SU-DHL-6 (cell line): ENCODE measurements at regions not wholly inside any gene's neighbourhood (a gene's known extent, or its start where the extent isn't known, plus 50 kb on each side); places are given as distances from the start of the nearest gene placed in this dataset.

Source experiments
- CTCF ChIP-seq: fragments of 200-600 bp; sonication (generic); IDR thresholded peaks from one replicate; pipeline ENCODE4 v1.5.1; 2017; ENCODE audit warnings: antibody characterized with exemption, mild to moderate bottlenecking, low read length, moderate library complexity; ENCODE audit not compliant: insufficient read depth, poor library complexity, severe bottlenecking
- EZH2phosphoT487 ChIP-seq: fragments of 200-600 bp; sonication (generic), shearing (Covaris generic); conservative IDR thresholded peaks from 2 replicates; pipeline ENCODE4 v1.6.1; 2018; ENCODE audit warnings: mild to moderate bottlenecking, antibody characterized with exemption, low read length, moderate library complexity, mixed read lengths

- no peak for TF ChIP-seq CTCF
- no peak for TF ChIP-seq EZH2phosphoT487
Observed at GRCh38 chr15:62500325-62500724, 335.2 kb upstream of the C2CD4B start.
